K562 (cell line): ENCODE measurements at regions not wholly inside any gene's neighbourhood (a gene's known extent, or its start where the extent isn't known, plus 50 kb on each side); places are given as distances from the start of the nearest gene placed in this dataset.

Experiments
- ATAC-seq: fragments of 200-7000 bp; cut with Tn5 transposase; 3 replicates; pipeline ENCODE4 v1.9.1; 2020; ENCODE audit warnings: moderate library complexity
- BruUV-seq: library from RNA; stranded (reverse); fragments of 400-500 nt; replicated peaks from 2 replicates; lab custom pipeline; 2021; lab: Mats Ljungman, UMichigan
- CTCF ChIA-PET: fragments of 300-600 bp; formaldehyde crosslinking; extraction: SDS; loops from one replicate; lab custom pipeline; 2021; ENCODE audit warnings: low intra/inter-chr PET ratio; lab: Yijun Ruan, JAX
- POLR2A ChIA-PET: fragments of 300-600, 350-650 bp; sonication (Branson Sonifier 250); formaldehyde crosslinking; extraction: SDS; loops from one replicate; lab custom pipeline; 2021; ENCODE audit warnings: antibody characterized with exemption, inconsistent platforms; lab: Yijun Ruan, JAX
- DNase-seq, 4 experiments: peaks; one replicate each; pipeline versions ENCODE4 v3.0.0 to v3.0.0-alpha.2; 2011 to 2018; ENCODE audit warnings: low spot score in 3 of 4, mixed read lengths in 3 of 4; ENCODE audit errors: extremely low read depth in 1 of 4
- FAIRE-seq: peaks from 2 replicates; lab custom pipeline; 2011; peaks lifted over from hg19 to GRCh38; lab: Jason Lieb, UNC
- H2AFZ ChIP-seq: 2 replicates; pipeline ENCODE4 v1.6.0; 2011; ENCODE audit warnings: low read depth, low read length, control low read depth, inconsistent platforms
- H3K27ac ChIP-seq: fragments of 200-600 bp; 3 replicates; pipeline ENCODE4 v1.8.0; 2011; ENCODE audit warnings: low read depth, mild to moderate bottlenecking, control low read depth, inconsistent platforms, low read length, moderate library complexity, mixed read lengths; ENCODE audit errors: extremely low read depth
- H3K27me3 ChIP-seq, 2 experiments: fragments of 300-600 bp in 1 of 2; 2 replicates in 1 of 2; 3 replicates in 1 of 2; pipeline versions ENCODE4 v1.6.0 to v1.8.0; 2011; ENCODE audit warnings: inconsistent platforms in 2 of 2, low read length in 2 of 2, mild to moderate bottlenecking in 1 of 2, mixed read lengths in 1 of 2, moderate library complexity in 1 of 2; ENCODE audit not compliant: control insufficient read depth in 2 of 2, insufficient read depth in 2 of 2
- H3K36me3 ChIP-seq: fragments of 300-600 bp; 3 replicates; pipeline ENCODE4 v1.8.0; 2011; ENCODE audit warnings: mild to moderate bottlenecking, low read length, inconsistent platforms; ENCODE audit not compliant: control insufficient read depth, insufficient read depth
- H3K4me1 ChIP-seq, 2 experiments: fragments of 200-600 bp in 1 of 2; replicated peaks in 1 of 2; 2 replicates in 1 of 2; 3 replicates in 1 of 2; pipeline versions ENCODE4 v1.5.1 to v1.8.0; 2011; ENCODE audit warnings: inconsistent platforms in 2 of 2, low read length in 2 of 2, mild to moderate bottlenecking in 1 of 2, mixed read lengths in 1 of 2, moderate library complexity in 1 of 2; ENCODE audit not compliant: control insufficient read depth in 2 of 2, insufficient read depth in 2 of 2
- H3K4me2 ChIP-seq: 2 replicates; pipeline ENCODE4 v1.6.1; 2011; ENCODE audit warnings: low read length, control low read depth, inconsistent platforms, mixed read lengths; ENCODE audit not compliant: insufficient read depth
- H3K4me3 ChIP-seq: fragments of 200-600 bp; sonication (generic), shearing (Covaris generic); 2 replicates; pipeline ENCODE4 v1.5.1; 2016; ENCODE audit warnings: control low read depth, inconsistent platforms
- H3K79me2 ChIP-seq: fragments of 200-600 bp; 3 replicates; pipeline ENCODE4 v1.8.0; 2011; ENCODE audit warnings: low read length, inconsistent platforms; ENCODE audit not compliant: control insufficient read depth, insufficient read depth
- H3K9ac ChIP-seq, 2 experiments: 2 replicates each; pipeline versions ENCODE4 v1.6.0 to v1.6.1; 2011; ENCODE audit warnings: low read depth in 2 of 2, low read length in 2 of 2, control low read depth in 1 of 2, inconsistent platforms in 1 of 2, mild to moderate bottlenecking in 1 of 2, mixed read lengths in 1 of 2; ENCODE audit not compliant: insufficient read depth in 1 of 2
- H3K9me1 ChIP-seq: one replicate; pipeline ENCODE4 v1.6.0; 2011; ENCODE audit warnings: inconsistent platforms, mild to moderate bottlenecking, low read length, moderate library complexity; ENCODE audit not compliant: control insufficient read depth, insufficient read depth
- H3K9me3 ChIP-seq: replicated peaks from 2 replicates; pipeline ENCODE4 v1.5.1; 2011; ENCODE audit warnings: low read depth, low read length, inconsistent platforms; ENCODE audit not compliant: control insufficient read depth, insufficient read depth
- H4K20me1 ChIP-seq: replicated peaks from 2 replicates; pipeline ENCODE4 v1.6.1; 2011; ENCODE audit warnings: low read length, inconsistent platforms, mixed read lengths; ENCODE audit not compliant: control insufficient read depth, insufficient read depth
- ARID3B ChIP-seq: fragments of 250-450 bp; sonication (Bioruptor Pico); IDR thresholded peaks from 2 replicates; pipeline ENCODE4 v1.4.0; 2020; ENCODE audit warnings: borderline replicate concordance
- BCOR ChIP-seq: fragments of 450-650 bp; IDR thresholded peaks from 2 replicates; pipeline ENCODE4 v1.6.1; 2016
- COPS2 ChIP-seq: fragments of 450-650 bp; conservative IDR thresholded peaks from 2 replicates; pipeline ENCODE4 v1.6.1; 2016; ENCODE audit warnings: mild to moderate bottlenecking, moderate library complexity
- KLF1 ChIP-seq: fragments of 450-650 bp; IDR thresholded peaks from 2 replicates; pipeline ENCODE4 v1.6.1; 2016; ENCODE audit warnings: missing genetic modification characterization, missing compliant biosample characterization
- MED1 ChIP-seq: sonication (generic); formaldehyde crosslinking; IDR thresholded peaks from 2 replicates; pipeline ENCODE4 v1.8.1; 2023; ENCODE audit warnings: missing genetic modification reagents, borderline replicate concordance
- MIER1 ChIP-seq: fragments of 450-650 bp; IDR thresholded peaks from 2 replicates; pipeline ENCODE4 v1.6.1; 2016; ENCODE audit warnings: antibody characterized with exemption, mild to moderate bottlenecking, low read depth
- NRF1 ChIP-seq, 2 experiments: fragments of 450-650 bp; IDR thresholded peaks in 1 of 2; conservative IDR thresholded peaks in 1 of 2; 2 replicates each; pipeline ENCODE4 v1.6.1; 2014; ENCODE audit warnings: mild to moderate bottlenecking in 2 of 2
- POLR2AphosphoS2 ChIP-seq: IDR thresholded peaks from 2 replicates; pipeline ENCODE4 v1.6.1; 2012; ENCODE audit warnings: low read length, improper control_type of control experiment
- POLR3A ChIP-seq: IDR thresholded peaks from 2 replicates; pipeline ENCODE4 v1.6.1; 2011; ENCODE audit warnings: borderline replicate concordance, mild to moderate bottlenecking, moderate library complexity; ENCODE audit not compliant: insufficient read length, insufficient read depth; ENCODE audit errors: extremely low read depth
- SPI1 ChIP-seq: IDR thresholded peaks from 2 replicates; pipeline ENCODE4 v1.6.1; 2011; ENCODE audit warnings: low read depth, low read length, control low read depth, borderline replicate concordance
- TOE1 ChIP-seq, 2 experiments: fragments of 450-650 bp in 1 of 2; sonication (generic) in 1 of 2; formaldehyde crosslinking in 1 of 2; IDR thresholded peaks; 2 replicates each; pipeline versions ENCODE4 v1.7.1 to v1.8.0; 2016 to 2022; ENCODE audit warnings: borderline replicate concordance in 2 of 2, mild to moderate bottlenecking in 2 of 2, antibody characterized with exemption in 1 of 2, inconsistent platforms in 1 of 2, low read depth in 1 of 2, missing genetic modification reagents in 1 of 2, moderate library complexity in 1 of 2
- VEZF1 ChIP-seq: fragments of 200-800 bp; sonication (Bioruptor generic); IDR thresholded peaks from 2 replicates; pipeline ENCODE4 v1.6.1; 2017; ENCODE audit warnings: missing genetic modification characterization, missing compliant biosample characterization
- WHSC1 ChIP-seq: IDR thresholded peaks from one replicate; pipeline ENCODE4 v1.6.1; 2012; ENCODE audit warnings: low read length, control low read depth, inconsistent platforms
- YBX1 ChIP-seq: fragments of 450-650 bp; IDR thresholded peaks from 2 replicates; pipeline ENCODE4 v1.7.1; 2016; ENCODE audit warnings: mild to moderate bottlenecking
- ZNF124 ChIP-seq: sonication (generic); formaldehyde crosslinking; IDR thresholded peaks from 2 replicates; pipeline ENCODE4 v1.8.1; 2022; ENCODE audit warnings: missing genetic modification reagents
- ZNF324 ChIP-seq: fragments of 250-450 bp; sonication (Bioruptor Pico); IDR thresholded peaks from 2 replicates; pipeline ENCODE4 v1.4.0; 2020; ENCODE audit warnings: mild to moderate bottlenecking
- WGBS: fragments of 100-300 bp; shearing (Covaris generic); methylation state at CpG from one replicate; pipeline ENCODE4 v1.1.6; 2016; ENCODE audit warnings: low coverage, mixed read lengths; ENCODE audit not compliant: insufficient coverage; ENCODE audit errors: missing lambda C conversion rate; 5-methylcytosine and 5-hydroxymethylcytosine counted together
- in situ Hi-C: fragments of 300-500 bp; cut with MboI; formaldehyde crosslinking; loops from 4 replicates; pipeline ENCODE4 v1.15.0; 2018; ENCODE audit warnings: inconsistent platforms, mixed read lengths
- intact Hi-C: fragments of 100-400 bp; cut with micrococcal nuclease; formaldehyde crosslinking; loops from 2 replicates; pipeline ENCODE4 v1.14.2; 2022
- TF ChIP-seq, protein P1 (sequence below): fragments of 250-450 bp; sonication (Bioruptor Pico); IDR thresholded peaks from 2 replicates; pipeline ENCODE4 v1.5.0; 2022; ENCODE audit warnings: mild to moderate bottlenecking

DNA sequence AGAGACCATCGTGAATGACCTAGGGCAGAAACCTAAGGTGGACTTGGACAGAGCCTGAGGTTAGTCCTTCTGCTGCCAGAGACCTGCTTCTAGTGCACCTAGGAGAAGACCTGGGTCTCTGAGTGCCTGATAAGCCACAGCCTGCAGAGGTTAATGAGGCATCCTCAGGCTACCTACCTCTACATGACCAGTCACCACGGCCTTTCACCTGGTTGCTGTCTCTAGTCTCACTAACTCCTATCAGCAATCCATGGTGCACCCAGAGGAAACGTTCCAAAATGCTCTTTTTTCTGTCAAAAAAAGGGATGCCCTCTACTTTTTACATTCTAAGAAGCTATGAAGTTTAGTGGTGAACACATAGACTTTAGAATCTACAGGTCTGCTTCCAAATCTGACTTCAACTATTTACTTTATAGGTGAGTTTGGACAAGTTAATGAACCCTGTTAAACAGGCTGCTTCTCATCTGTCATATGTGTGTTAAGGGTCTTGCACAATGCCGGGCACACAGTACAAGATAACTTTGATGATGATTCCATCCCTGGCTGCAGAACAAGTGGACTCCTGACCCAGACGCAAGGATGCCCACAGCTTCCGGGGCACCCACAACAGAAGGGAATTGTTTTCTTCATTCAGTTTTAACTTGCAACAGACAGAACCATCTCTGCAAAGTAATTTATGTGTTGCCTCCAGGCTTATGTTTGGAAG lies 469.9 kb upstream of the CDH5 start (continued):
- no peak for TF ChIP-seq VEZF1 (CRISPR knock-in tag)
- no peak for TF ChIP-seq YBX1
- no peak for TF ChIP-seq MED1 (CRISPR knock-in tag)
- TF ChIP-seq POLR3A = no peak
- TF ChIP-seq POLR2AphosphoS2 = no peak
- TF ChIP-seq WHSC1 = no peak
- TF ChIP-seq ZNF324 (CRISPR knock-in tag) = no peak
- TF ChIP-seq TOE1 (IDR thresholded peaks at IDR 0.05; ENCODE audit: borderline replicate concordance) = no peak
- no peak for TF ChIP-seq TOE1 (CRISPR knock-in tag; IDR thresholded peaks at IDR 0.05; ENCODE audit: borderline replicate concordance, low read depth)
- TF ChIP-seq COPS2 = no peak
- TF ChIP-seq KLF1 (tag) = no peak
- TF ChIP-seq, all 486 proteins: peak for 0

DNA sequence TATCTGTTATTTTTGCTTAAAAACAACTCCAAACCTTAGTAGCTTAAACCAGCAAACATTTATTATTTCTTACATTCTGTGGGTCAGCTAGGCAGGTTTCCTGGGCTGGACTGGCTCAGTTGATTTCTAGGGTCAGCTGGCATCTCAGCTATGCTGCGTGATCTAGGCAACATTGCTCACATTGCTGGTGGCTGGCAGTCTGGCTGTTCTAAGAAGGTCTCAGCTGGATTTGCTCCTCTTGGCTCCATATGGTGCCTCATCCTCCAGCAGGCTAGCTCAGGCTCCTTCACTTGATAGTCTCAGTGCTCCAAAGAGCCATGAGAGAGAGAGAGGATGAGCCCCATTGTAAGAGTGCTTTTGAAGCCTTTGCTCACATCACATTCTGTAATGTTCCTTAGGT lies 470.6 kb upstream of the CDH5 start:
- ChIA-PET CTCF (no interaction called here), POLR2A (no interaction called here)
- Histone ChIP-seq H3K27ac (no peak overlapping the region), H2AFZ (no peak overlapping the region), H3K4me2 (no peak overlapping the region), H3K9me1 (no peaks in the 10 kb centered on the region), H3K4me3 (no peak overlapping the region), H3K36me3 (no peaks in the 10 kb centered on the region), H3K27me3 (no peaks in the 10 kb centered on the region), H4K20me1 (no peaks in the 10 kb centered on the region), H3K4me1 (no peaks in the 10 kb centered on the region), H3K9ac (no peak overlapping the region), H3K9me3 (no peaks in the 10 kb centered on the region), H3K79me2 (no peaks in the 10 kb centered on the region)
- 0% methylated on average over 1 of the region's 1 CpG for WGBS
- intact Hi-C loops (no loop called here), in situ Hi-C loops (no loop called here)
- DNase-seq (no peak), ATAC-seq (no peak), FAIRE-seq (no peak)
- no TSS peak for BruUV-seq
- TF ChIP-seq, protein P1, sequence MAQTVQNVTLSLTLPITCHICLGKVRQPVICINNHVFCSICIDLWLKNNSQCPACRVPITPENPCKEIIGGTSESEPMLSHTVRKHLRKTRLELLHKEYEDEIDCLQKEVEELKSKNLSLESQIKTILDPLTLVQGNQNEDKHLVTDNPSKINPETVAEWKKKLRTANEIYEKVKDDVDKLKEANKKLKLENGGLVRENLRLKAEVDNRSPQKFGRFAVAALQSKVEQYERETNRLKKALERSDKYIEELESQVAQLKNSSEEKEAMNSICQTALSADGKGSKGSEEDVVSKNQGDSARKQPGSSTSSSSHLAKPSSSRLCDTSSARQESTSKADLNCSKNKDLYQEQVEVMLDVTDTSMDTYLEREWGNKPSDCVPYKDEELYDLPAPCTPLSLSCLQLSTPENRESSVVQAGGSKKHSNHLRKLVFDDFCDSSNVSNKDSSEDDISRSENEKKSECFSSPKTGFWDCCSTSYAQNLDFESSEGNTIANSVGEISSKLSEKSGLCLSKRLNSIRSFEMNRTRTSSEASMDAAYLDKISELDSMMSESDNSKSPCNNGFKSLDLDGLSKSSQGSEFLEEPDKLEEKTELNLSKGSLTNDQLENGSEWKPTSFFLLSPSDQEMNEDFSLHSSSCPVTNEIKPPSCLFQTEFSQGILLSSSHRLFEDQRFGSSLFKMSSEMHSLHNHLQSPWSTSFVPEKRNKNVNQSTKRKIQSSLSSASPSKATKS (CRISPR knock-in tag) = no peak
- no peak for TF ChIP-seq NRF1 (conservative IDR thresholded peaks at IDR 0.05 in 1 of 2, IDR thresholded peaks at IDR 0.05 in 1 of 2)
- TF ChIP-seq SPI1 = no peak
- no peak for TF ChIP-seq ZNF124 (CRISPR knock-in tag)
- TF ChIP-seq MIER1 = no peak
- TF ChIP-seq BCOR = no peak
- no peak for TF ChIP-seq ARID3B (CRISPR knock-in tag)
